ENCODE measurements at regions not wholly inside any gene's neighbourhood (a gene's known extent, or its start where the extent isn't known, plus 50 kb on each side); places are given as distances from the start of the nearest gene placed in this dataset.

GRCh38 chr6:4580361-4580760 lies 195.8 kb upstream of the CDYL start:
- TF ChIP-seq CTCF (IDR thresholded peaks at IDR 0.05) (no peak), POLR2AphosphoS5 (IDR thresholded peaks at IDR 0.05) (no peak)

Measured in breast epithelium (tissue), 3 donors.